GM18511 (cell line): ENCODE measurements at regions not wholly inside any gene's neighbourhood (a gene's known extent, or its start where the extent isn't known, plus 50 kb on each side); places are given as distances from the start of the nearest gene placed in this dataset.

Experiments used
- ATAC-seq: cut with Tn5 transposase; IDR thresholded peaks from one replicate; pipeline ENCODE4 v1.9.1; 2021; ENCODE audit warnings: mild to moderate bottlenecking, moderate library complexity; ENCODE audit not compliant: unreplicated experiment

DNA sequence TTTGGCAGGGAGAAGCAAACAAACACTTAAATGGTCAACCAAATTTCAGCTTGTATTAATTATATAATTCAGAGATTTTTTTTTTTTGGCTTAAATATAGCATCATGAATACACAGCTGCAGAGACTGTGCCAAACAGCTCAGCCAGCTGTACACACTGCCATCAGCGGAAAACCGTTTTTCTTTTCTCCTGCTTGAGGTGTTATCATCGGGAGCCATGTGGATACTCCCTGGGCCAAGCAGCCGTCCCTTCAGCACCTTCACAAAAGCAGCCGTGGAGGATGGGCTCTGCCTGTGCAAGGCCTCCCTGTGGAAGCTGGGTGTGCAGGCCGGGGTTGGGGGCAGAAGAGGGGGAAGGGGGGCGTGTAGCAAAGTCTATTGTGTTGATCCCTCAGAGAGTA lies 85.0 kb downstream of the NUF2 start:
- no peak for ATAC-seq

DNA sequence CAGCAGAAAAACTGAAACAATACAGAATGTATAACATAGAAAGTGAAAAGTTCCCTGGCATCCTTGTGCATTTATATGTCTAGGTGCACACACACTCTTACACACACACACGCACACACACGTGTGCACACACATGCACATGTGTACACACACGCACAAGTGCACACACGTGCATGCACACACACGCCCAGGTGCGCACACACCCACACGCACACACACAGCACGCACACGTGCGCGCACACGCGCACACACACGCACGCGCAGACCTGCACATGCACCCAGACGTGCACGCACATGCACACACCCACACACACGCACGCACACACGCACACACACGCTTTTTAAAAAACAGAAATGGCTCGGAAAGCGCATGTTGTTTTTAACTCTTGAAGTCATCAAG lies 86.5 kb downstream of the NUF2 start:
- ATAC-seq = no peak

- ATAC-seq = peak; percentile 45
These were observed 88.6 kb downstream of the NUF2 start for GRCh38 chr1:163410073-163410999.

- no peak for ATAC-seq
These were observed 90.5 kb downstream of the NUF2 start for GRCh38 chr1:163412221-163412620.

GRCh38 chr1:163414778-163415177 lies 93.0 kb downstream of the NUF2 start:
- peak; percentile 85 for ATAC-seq

DNA sequence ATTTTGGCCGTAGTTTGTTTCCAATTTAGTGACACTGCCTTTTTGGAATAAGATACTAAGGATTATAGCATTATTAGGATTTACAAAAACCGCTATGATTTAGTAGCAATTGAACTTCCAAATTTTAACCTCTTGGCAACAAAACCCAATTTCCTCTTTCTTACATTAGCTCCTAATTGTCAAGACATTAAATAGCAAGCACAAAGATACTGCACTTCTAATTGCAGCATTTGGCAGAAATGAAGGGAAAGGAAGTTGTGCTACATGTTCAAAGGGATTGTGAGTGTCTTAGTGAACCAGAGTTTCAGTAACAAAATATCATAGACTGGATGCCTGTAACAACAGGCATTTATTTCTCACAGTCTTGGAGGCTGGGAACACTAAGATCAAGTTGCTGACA lies 99.9 kb downstream of the NUF2 start:
- ATAC-seq = no peak

DNA sequence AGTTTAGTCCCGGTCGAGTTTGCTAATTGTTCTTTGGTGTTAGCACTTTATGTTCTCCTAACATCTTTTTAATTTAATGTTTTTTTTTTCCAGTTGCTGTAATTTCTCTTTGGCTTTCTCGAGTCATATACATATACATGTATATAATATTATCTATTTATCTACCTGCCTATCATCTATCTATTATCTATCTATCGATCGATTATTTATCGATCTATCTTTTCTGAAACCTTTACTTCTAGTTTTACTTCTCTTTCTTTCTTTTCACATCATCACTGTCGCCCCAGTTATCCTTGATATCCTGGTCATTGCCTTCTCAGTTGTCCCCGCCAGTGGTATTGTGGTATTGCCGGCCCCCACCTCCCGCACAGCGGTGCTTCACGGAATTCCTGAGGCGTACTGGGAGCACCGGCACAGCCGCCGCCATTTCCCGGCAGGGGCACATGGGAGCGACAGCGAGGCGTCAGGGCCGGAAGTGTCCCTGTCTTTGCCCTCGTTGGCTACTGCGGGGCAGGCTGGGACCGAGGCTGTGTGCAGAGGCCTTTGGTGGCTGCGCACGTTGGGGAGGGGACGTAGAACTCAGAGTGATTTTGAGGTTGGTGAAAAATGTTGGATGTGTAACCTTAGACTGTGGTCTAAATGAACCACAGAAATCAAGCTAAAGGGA lies 101.1 kb downstream of the NUF2 start:
- ATAC-seq = no peak

GRCh38 chr1:163426505-163427251 lies 104.9 kb downstream of the NUF2 start:
- no peak for ATAC-seq

DNA sequence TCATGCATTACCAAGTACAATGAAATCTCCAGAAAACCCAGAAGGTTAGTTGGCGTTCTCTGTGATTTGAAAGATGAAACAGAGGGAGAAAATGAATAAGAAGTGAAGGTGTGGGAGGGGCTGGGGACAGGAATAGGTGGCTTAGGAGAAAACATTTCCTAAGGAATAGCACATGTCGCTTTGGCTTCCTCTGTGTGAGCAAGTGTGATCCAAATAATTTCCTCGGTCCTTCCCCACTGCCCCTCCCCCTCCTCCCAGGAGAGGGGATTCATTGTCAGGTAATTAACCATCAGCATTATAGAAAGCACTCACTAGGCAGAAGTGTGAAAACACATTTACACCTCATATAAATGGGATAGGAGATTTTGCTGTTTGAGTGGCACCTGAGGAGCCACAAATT lies 105.5 kb downstream of the NUF2 start:
- no peak for ATAC-seq

DNA sequence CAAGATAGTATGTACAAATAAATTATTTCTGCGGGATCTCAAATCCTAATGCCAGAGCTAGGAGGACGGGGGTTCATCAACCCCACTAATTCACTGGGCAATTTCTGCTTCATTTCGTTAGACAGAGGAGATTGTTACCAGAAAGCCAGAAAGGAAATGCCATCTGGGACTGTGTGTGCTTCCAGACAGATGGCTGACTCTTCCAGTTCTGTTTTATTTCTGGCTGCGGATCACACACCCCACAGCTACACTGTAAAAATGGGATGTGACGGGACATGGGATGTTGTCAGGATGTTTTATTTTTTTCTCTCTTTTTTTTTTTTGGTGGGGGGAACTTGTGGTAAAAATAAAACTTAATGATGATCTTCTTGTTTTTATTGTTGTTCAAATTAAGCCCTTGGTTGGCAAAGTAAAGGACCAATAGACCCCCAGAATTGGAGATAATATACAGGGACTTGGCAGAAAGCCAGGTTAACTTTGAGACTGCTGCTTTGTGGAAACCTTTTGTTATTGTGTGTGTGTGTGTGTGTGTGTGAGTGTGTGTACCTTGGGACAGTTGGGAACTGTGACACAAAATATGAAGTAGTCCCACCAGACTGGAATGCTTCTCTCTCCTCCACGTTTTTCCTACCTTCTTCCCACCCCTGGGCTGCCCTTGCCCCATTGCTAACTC lies 114.5 kb downstream of the NUF2 start:
- ATAC-seq = no peak

- ATAC-seq = no peak
These were observed 117.7 kb downstream of the NUF2 start for GRCh38 chr1:163439471-163439870.

- ATAC-seq = no peak
These were observed 118.3 kb downstream of the NUF2 start for GRCh38 chr1:163440090-163440489.

DNA sequence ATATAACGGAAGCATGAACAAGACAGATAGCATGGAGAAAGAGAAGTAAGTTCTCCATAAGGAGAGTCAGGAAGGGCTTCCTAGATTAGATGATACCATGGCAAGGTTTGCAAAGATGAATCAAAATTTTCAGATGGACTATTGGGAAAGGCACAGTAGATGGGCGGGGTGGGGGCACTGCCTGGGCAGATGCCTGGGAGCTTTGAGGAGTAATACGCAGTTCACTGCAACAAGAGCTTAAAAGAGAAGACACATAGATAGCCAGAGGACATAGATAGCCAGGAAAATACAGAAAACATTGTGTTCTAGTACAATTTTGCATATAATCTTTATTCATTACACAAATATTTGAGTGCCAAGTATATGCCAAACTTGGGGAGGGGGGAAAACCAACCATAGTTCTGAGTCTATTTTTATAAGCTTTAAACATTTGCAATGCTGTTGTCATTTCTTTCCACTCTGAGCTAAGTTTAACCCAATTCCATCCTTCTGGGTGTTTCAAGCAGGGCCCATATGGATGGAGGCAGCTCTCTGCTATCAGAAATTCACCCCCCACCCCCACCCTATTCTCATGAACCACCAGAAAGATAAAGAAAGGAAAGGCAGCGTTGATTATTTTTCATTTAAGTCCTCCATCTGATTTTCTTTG lies 120.6 kb downstream of the NUF2 start:
- no peak for ATAC-seq

DNA sequence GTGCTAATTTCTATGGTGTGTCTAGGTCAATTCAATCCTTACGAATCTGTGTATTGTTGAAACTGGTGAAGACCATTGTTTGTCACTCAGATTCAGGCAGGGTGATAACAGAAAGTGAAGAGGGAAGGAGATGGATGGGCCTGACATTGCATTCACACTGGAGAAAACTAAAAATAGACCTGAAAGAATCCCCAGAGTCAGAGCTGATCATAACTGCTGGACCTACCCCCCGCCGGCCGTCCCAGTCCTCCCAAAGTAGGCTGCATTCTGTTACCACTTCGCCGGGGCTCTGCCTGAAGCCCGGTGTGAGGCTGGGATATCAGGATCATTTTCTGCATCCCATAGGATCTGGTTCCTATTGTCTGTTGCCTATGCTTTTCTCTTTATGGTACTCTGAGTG lies 121.1 kb downstream of the NUF2 start:
- no peak for ATAC-seq

DNA sequence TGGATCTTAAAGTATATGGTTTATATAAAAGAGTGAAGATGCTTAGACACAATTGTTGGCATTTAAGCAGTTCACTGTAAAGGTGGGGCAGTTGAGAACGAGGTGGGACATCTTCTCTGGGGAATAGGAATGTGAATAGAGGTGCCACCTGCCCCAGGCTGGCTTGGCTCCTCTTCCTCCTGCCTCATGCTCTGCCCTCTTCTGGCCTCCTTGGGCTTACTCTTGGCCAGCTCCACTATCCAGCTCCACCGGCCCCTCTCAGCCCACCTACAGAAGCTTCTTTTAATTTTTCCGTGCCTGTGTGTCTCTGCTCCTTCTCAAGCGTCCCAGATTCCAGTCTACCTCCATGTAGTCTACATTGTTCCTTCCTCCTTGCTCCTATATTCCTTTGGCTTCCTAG lies 122.1 kb downstream of the NUF2 start:
- no peak for ATAC-seq

GRCh38 chr1:163444665-163445064 lies 122.9 kb downstream of the NUF2 start:
- no peak for ATAC-seq

DNA sequence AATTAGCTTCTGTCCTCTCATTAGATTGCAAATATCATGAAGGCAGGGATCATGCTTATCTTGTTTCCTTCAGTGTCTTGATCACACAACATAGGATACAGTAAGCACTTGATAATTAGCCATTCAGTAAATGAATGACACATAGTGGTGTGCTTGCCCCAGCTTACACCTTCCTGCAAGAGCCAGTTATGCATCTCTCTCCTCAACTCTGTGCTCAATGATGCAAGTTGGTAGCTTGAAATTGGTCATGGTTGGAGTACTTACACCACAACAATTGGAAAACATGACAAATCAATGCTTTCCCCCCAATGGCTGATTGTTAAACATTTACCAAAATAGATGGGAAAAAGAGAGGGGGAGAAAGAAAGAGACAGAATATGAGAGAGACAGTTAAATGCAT lies 129.2 kb downstream of the NUF2 start:
- ATAC-seq = no peak

GRCh38 chr1:163459539-163459938 lies 137.8 kb downstream of the NUF2 start:
- ATAC-seq = no peak

DNA sequence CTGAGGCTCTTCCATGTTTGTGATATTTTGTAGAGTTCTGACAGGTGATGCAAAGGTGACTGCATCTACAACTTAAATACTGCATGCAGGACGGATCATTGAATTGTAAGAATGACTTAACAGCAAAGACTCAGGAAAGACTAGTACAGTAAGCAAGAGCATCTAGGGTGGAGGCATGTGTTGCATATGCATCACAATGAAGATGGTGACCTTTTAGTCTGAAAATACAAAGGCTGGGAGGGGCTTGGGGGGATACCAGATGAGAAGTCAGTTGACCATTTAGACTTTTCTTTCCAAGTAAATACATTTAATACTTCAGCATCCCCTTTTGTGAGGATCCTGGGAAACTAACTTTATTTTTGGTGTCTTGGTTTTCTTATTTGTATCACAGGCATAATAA lies 145.5 kb downstream of the NUF2 start:
- no peak for ATAC-seq

- no peak for ATAC-seq
These were observed 150.3 kb downstream of the NUF2 start for GRCh38 chr1:163471779-163472650.
